Left renal pelvis (tissue), 4 donors: ENCODE measurements at regions not wholly inside any gene's neighbourhood (a gene's known extent, or its start where the extent isn't known, plus 50 kb on each side); places are given as distances from the start of the nearest gene placed in this dataset.

Experiments
- DNase-seq, 4 donors: peaks; one replicate each; pipeline ENCODE4 v3.0.0-alpha.2; 2013; ENCODE audit warnings: low read depth in 4 of 4, low spot score in 3 of 4

DNA sequence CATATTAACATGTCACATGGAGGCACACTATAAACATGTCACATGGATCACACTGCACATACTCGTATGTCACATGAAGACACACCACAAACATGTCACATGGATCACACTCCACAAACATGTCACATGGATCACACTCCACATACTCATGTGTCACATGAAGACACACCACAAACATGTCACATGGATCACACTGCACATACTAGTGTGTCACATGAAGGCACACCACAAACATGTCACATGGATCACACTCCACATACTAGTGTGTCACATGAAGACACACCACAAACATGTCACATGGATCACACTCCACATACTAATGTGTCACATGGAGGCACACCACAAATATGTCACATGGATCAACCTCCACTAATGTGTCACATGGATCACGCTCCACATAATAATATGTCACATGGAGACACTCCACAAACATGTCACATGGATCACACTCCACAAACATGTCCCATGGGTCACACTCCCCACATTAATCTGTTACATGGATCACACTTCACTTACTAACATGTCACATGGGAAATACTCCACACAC is 195.6 kb upstream of the PFKP start:
- DNase-seq, result no peak

DNA sequence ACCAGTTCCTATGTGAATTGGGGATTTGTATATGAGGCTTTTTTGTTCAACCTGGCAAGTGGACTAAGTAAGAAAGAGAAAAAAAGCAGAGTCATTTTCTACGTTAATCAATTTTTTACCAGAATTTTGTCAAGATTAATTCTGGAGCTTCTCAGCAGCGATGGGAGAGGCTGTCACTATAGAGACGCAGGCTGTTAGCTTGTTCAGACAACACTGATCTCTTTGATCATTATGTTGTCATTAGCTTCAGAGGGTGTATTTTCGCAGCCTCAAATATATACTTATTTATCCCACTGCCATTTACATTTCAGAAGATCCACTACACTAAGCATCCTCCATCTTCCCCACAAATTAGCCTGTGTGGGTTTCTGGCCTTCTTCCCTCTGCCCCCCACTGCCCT is 196.7 kb upstream of the PFKP start:
- DNase-seq, result no peak

DNA sequence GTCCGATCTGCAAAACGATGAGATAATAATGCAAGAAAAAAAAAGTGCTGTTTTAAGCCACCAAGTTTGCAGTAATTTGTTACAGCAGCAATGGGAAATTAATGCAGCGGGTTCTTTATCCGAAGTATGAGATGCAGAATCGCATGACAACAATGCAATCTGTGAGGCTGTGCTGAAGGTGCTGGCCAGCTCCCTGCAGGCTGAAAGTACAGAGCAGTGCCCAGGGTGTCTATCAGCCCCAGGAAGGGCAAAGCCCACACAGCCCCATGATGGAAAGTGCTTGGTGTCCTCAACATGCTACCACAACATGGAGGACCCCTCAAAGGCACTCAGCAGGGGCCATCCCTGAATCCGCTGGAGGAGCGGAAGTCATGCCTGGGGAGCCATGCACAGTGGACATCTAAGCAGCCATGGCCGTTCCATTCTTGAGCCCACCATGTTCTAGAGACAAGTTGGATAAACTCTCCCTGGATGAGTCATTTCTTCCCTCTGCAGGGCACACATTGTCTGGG is 199.5 kb upstream of the PFKP start:
- DNase-seq, result no peak

GRCh38 chr10:2866569-2866968 is 200.8 kb upstream of the PFKP start:
- DNase-seq, result no peak

DNA sequence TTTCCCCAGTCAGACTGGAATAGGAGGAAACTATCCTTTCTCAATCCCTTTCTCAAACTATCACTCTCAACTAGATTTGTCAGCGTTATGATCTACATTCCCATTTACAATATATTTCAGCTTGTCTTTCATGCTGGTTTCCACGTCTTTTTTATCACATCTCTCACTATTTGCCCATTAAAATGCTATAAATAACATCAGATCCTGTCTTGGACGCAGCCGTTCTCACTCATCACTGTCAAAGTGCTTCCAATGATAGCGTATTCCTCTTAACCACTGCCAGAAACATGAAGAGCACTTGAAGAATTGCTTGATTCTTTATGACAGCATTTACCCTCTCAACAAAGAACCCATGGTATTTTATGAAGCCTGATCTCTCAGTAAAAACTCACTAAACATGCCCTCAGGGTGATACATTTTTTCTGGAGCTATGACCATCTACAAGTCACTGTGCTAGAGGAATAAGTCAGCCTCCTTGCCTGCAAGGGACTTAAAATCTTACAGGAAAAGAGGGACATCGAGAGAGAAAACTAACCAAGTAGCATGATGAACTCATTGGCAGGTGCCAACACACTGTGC is 205.6 kb upstream of the PFKP start:
- DNase-seq, result no peak

DNA sequence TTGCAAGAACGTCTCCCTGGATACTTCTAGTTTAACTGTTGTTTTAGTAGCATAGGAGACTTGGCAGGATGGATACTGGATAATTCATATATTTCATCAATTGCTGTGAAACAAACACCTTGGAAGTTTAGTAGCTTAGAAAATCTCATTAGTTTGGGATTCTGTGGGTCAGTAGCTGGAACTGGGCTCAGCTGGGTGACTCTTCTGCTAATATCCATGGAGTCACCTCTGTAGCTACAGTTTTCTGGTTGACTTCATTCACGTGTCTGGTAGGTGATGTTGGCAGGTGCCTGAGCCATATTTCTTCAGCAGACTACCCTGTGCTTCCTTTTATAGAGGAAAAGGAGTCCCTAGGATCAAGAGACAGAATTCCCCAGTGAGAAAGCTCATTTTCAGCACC is 208.9 kb upstream of the PFKP start:
- no peak for DNase-seq

GRCh38 chr10:2856598-2856997 is 210.8 kb upstream of the PFKP start:
- DNase-seq, result no peak

DNA sequence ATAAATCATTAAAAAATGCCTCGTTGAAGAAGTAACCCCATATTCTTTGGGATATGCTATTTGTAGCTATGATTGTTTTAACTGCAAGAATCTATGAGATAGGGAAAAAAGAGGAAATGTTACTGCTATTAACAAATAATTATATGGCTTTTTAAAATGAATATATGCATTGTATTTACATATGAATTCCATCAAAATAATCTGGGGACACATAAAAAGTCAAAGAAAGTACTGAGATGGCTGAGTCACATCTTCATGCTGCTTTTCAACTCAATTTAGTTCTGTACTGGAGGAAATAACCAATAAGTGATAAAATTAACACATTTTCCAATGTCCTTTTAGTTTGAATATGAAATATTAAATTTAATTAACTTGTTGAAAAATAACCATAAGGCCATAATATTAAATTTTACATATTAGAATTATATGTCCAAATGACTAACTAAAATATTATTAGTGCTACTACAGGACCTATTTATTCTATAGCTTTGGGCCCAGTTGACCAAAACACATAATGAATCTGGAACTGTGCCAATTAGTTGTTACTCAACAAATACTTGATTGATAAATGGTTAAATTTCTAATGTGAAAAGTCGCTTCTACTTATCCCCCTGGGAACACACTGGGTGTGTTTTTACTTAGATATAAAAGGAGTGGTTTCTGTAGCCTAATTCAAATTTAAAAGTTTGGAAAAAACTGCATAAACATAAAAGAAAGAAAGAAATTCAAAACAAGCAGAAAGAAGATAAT is 214.6 kb upstream of the PFKP start:
- no peak for DNase-seq

DNA sequence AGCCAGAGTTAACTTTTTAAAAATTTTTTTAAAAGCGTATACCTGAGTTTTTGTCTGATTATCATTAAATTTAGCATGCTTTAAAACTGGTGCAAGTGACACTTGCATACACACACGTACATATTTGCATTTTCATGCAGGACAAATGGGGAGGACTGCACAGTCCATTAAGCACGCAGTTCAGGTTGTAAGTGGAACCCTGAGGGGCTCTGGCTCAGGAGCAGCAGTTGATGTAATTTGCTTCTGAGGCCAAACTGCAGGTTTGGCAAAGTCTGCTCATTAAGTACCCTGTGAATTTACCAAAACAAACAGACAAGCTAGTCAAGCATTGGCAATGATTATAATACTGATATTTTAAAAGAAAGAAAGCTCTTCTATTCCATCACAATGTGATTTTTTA is 215.8 kb upstream of the PFKP start:
- no peak for DNase-seq

DNA sequence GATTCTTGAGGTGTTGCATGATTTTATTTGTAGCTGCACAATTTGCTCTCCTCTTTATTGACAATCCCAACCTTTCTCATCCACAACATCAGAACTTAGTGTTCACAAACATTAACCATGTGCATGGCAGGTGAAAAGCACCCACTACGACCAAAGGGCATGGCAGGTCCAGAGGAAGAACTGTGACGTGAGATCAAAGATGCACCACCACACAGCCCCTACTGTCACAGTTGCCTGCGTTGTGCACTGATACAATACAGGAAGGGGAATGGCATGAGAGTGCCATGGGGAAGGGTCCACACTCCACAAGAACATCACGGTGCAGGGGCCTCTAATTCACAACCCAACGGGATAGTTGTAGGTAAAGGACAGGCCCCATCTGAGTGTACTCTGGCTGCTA is 217.1 kb upstream of the PFKP start:
- DNase-seq, result no peak

DNA sequence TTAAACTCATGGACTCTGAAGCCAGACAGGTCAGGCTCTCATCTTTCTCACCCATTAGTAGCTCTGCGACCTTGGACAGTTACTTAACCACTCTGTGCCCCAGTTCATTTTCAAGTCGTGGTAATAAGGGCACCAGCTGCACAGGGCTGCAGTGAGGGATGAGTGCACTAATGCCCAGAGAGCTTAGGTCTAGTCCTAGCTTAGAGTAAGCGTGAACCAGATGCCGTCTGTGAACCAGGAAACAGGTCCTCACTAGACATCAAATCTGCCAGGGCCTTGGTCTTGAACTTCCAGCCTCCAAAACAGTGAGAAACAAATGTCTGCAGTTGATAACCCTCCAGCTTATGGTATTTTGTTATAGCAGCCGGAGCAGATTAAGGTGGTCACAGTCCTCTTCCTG is 222.4 kb upstream of the PFKP start:
- DNase-seq, result no peak

GRCh38 chr10:2839081-2839725 is 228.1 kb upstream of the PFKP start:
- DNase-seq, result no peak

- no peak for DNase-seq
Observed at GRCh38 chr10:2837674-2838073, 229.7 kb upstream of the PFKP start.

GRCh38 chr10:2836921-2837662 is 230.3 kb upstream of the PFKP start:
- DNase-seq, result no peak

GRCh38 chr10:2834214-2834613 is 233.1 kb upstream of the PFKP start:
- no peak for DNase-seq

DNA sequence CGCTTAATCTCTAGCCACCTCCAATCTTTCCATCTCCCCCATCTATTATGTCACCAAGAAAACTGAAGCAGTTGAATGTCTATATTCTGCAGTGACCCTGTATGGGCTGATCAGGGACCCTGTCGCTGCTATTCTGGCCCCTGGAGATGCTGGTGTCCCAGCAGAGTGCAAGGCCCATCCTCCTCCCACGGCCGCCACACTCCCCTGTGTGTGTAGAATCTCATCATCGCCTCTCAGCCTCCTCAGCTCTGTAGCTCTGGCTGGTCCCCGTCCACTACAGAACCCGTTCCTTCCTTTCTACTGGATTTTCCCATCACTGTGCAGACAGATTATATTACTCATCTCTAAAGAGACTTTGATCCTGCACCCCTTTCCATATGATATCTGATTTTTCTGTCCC is 235.8 kb upstream of the PFKP start:
- DNase-seq, result no peak

DNA sequence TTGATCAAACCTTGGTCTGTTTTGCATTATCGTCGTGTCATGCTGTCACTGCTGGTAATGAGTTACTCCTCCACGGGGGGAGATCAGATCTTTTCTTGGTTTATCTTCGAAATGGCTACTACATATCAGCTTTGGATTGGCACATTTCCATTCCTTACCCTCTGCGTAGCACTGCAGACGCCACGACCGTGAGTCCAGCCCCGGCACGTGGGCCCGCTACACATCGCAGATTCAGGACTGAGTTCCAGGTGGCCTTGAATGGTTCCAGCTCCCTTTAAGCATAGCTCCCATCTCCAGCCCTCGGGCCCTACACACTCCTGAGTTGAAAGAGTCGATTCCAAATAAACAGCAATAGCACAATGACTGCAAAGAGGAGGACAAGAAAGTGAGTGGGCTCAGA is 238.6 kb upstream of the PFKP start:
- no peak for DNase-seq

- no peak for DNase-seq
Observed at GRCh38 chr10:2826675-2827074, 240.7 kb upstream of the PFKP start.

DNA sequence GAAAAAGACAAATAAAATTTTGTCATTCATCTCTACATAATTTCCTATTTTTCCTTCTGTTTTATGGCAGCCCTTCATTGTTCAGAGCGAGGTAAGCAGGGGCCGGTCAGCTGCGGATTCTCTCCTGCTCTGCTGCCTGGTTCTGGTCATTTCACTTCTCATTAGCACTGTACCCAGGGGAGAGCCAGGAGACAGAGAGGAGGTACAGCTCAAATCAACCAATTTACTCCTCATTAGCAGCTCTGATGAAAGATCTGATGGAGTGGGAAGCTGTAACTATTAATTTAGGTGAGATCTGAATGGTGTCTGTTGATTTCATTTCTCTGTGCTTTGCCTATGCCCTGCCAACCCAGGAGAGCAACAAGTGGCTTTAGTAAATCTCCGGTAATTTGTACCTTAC is 241.5 kb upstream of the PFKP start:
- no peak for DNase-seq

- DNase-seq, result no peak
Observed at GRCh38 chr10:2817940-2818636, 249.3 kb upstream of the PFKP start.
